ENCODE measurements at regions not wholly inside any gene's neighbourhood (a gene's known extent, or its start where the extent isn't known, plus 50 kb on each side); places are given as distances from the start of the nearest gene placed in this dataset.

DNA sequence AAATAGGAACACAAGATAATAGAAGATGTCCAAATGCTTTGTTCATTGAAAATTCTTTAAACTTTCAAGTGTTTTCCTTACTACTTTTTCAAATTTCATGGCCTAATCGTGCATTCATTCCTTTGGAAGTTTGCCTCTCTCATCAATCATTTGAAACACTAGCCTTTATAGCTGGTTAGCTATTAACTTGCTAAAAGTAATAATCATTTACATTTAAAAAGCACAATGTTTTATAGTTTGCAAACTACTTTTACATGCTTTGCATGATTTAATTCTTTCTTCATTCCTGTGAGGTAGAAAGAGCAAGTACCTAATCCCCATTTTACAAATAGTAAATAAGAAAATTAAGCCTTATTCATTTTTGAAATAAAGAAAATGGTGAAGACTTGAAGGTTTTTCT lies 137.4 kb upstream of the SLC7A14 start:
- no peak for DNase-seq (ENCODE audit: low spot score)
- TF ChIP-seq, protein P1, sequence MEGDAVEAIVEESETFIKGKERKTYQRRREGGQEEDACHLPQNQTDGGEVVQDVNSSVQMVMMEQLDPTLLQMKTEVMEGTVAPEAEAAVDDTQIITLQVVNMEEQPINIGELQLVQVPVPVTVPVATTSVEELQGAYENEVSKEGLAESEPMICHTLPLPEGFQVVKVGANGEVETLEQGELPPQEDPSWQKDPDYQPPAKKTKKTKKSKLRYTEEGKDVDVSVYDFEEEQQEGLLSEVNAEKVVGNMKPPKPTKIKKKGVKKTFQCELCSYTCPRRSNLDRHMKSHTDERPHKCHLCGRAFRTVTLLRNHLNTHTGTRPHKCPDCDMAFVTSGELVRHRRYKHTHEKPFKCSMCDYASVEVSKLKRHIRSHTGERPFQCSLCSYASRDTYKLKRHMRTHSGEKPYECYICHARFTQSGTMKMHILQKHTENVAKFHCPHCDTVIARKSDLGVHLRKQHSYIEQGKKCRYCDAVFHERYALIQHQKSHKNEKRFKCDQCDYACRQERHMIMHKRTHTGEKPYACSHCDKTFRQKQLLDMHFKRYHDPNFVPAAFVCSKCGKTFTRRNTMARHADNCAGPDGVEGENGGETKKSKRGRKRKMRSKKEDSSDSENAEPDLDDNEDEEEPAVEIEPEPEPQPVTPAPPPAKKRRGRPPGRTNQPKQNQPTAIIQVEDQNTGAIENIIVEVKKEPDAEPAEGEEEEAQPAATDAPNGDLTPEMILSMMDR (IDR thresholded peaks at IDR 0.05; ENCODE audit: extremely low read depth, insufficient read depth, missing control alignments), result no peak
- in situ Hi-C loops (cut with MboI; ENCODE audit: low pct_unique_long_range_greater_than_20kb, low sequenced_read_pairs, unreplicated experiment), result no loop called here

DNA sequence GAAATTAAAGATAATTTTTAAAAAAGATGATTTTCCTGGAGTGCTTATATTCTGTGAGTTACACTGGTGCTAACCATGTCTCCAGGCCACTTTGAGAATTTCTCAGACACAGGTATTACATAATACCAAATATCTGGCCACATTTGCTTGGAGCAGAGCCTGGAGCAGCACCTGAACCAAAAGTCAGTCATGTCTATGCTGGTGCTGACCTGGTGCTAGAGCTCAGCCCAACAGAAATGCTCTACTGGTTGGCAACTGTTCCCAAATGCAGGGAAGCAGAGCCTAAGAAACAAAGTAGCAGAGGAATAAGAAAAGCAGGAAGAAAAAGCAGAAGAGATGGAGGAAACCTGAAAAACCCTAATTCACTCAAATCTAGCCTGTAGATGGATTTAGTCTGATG lies 135.7 kb upstream of the SLC7A14 start:
- in situ Hi-C loops (cut with MboI; ENCODE audit: low pct_unique_long_range_greater_than_20kb, low sequenced_read_pairs, unreplicated experiment), result no loop called here
- no peak for DNase-seq (ENCODE audit: low spot score)
- TF ChIP-seq, protein P1 (IDR thresholded peaks at IDR 0.05; ENCODE audit: extremely low read depth, insufficient read depth, missing control alignments), result no peak

DNA sequence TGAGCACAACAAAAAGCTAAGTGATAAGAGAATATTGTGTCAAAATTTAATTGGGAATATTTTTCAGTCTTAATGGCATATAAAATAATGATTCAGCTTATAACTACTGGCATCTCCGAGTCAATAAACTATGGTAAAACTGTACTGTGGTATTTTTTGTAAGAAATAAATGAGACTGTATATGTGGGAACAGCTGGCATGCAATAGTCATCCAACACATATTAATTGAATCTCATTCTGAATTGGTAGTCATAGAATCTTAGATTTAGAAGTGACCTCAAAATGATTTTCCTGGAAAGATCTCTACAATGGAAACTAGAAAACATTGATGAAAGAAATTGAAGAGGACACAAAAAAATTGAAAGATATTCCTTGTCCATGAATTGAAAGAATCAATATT lies 133.4 kb upstream of the SLC7A14 start:
- in situ Hi-C loops (cut with MboI; ENCODE audit: low pct_unique_long_range_greater_than_20kb, low sequenced_read_pairs, unreplicated experiment), result no loop called here
- DNase-seq (ENCODE audit: low spot score), result no peak
- TF ChIP-seq, protein P1 (IDR thresholded peaks at IDR 0.05; ENCODE audit: extremely low read depth, insufficient read depth, missing control alignments), result no peak

DNA sequence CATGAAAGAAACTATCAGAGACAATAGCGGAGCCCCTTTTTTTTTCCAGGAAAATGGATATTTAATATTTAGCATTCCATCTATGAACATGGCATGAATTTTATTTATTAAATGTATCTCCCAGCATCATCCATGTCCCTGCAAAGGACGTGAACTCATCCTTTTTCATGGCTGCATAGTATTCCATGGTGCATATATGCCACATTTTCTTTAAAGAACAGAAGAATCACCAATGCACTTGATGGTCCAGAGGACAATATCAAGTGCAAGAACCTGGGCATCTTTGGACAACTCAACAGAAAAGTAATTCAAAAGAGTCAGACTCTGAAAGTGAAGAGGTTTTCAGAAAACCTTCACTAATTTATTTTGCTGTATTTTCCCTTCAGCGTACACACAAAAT lies 133.0 kb upstream of the SLC7A14 start:
- in situ Hi-C loops (cut with MboI; ENCODE audit: low pct_unique_long_range_greater_than_20kb, low sequenced_read_pairs, unreplicated experiment), result no loop called here
- TF ChIP-seq, protein P1 (IDR thresholded peaks at IDR 0.05; ENCODE audit: extremely low read depth, insufficient read depth, missing control alignments), result no peak
- no peak for DNase-seq (ENCODE audit: low spot score)

DNA sequence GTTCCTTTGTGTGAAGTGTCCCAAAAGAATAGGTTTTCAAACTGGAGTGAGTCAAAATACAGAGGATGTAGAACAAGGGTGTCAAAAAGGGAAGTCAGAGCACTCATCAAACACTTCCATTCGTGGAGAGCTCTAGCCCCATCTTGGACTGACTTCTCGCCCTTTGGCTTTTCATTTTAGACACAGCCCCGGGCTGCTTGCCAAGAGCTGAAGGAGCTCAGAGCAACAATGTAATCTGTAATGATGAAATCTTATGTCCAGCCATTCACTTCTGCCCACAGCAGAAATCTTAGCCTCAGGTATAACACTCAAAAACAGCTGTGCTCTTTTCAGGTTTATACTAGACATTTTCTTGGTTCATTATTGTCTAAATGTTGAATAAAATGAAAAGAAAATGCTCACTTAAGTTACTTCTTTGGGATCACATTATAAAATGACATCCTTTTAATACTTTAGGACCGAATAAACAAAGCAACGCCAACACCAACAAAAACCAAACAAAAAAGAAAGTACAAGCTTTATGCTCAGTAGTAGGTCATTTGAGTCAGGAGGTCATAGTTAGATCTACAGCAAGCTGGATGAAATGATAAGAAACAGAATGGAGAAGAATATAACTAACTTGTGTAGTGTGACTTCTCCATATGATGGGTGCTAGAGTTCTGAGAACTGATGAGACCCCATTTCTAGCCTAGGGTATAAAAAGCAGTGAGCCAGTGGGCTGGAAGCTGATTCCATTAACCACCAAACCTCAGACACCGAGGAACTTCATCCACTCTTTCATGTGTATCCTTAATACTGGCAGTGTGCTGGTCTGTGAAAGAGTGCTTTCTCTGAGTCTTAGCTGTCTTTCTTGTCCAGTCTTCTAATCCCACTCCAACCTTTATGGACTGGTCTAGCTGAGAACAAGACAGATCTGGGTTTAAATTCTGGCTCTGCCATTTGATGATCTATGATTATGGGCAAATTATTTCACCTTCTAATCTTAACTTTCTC lies 131.8 kb upstream of the SLC7A14 start:
- TF ChIP-seq, protein P1 (IDR thresholded peaks at IDR 0.05; ENCODE audit: extremely low read depth, insufficient read depth, missing control alignments), result no peak
- in situ Hi-C loops (cut with MboI; ENCODE audit: low pct_unique_long_range_greater_than_20kb, low sequenced_read_pairs, unreplicated experiment), result no loop called here
- DNase-seq (ENCODE audit: low spot score), result no peak

DNA sequence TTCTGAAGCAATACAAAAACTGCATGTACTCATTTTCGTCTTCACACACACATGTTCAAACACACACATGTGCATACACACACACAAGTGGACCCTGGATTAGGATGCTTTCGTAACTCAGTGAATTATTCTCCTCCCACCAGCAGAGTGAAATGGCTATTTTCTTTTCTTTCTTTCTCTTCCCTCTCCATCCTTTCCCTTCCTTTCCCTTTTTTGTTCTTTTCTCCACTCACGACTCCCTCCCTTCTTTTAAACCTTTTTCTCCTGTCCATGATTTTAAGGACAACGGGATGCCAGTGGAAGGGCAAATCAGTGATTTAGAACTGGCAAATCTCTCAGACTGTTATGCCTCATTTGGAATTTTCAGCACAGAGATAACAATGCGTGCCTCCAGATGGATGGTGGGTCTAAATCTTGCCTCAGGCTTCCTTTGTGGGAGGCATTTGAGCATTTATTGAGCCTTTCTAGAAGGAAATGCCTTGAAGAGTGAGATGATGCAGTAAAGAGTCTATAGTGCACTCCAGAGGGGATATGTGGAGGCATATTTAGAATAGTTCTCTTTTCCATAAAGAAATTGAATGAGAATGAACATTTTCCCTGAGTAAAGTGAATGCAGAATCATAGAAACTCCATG lies 130.4 kb upstream of the SLC7A14 start:
- TF ChIP-seq, protein P1 (IDR thresholded peaks at IDR 0.05; ENCODE audit: extremely low read depth, insufficient read depth, missing control alignments), result no peak
- in situ Hi-C loops (cut with MboI; ENCODE audit: low pct_unique_long_range_greater_than_20kb, low sequenced_read_pairs, unreplicated experiment), result no loop called here
- DNase-seq (ENCODE audit: low spot score), result no peak
